ENCODE measurements at regions not wholly inside any gene's neighbourhood (a gene's known extent, or its start where the extent isn't known, plus 50 kb on each side); places are given as distances from the start of the nearest gene placed in this dataset.

DNA sequence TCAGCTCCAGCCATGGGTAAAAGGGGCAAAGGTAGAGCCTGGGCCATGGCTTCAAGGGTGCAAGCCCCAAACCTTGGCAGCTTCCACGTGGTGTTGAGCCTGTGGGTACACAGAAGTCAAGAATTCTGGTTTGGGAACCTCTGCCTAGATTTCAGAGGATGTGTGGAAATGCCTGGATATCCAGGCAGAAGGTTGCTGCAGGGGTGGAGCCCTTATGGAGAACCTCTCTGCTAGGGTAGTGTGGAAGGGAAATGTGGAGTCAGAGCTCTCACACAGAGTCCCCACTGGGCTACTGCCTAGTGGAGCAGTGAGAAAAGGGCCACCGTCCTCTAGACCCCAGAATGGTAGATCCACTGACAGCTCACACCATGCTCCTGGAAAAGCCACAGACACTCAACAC lies 117.1 kb downstream of the NREP start:
- Histone ChIP-seq H3K9me3 (ENCODE audit: low read length) (no peaks in the 10 kb centered on the region), H3K36me3 (ENCODE audit: insufficient read depth, low read length) (no peaks in the 10 kb centered on the region), H3K27me3 (ENCODE audit: insufficient read depth, low read length, poor library complexity, severe bottlenecking) (no peaks in the 10 kb centered on the region), H3K4me1 (ENCODE audit: insufficient read depth, low read length) (no peaks in the 10 kb centered on the region), H3K27ac (ENCODE audit: low read depth, low read length) (no peak overlapping the region), H3K4me3 (ENCODE audit: low read length) (no peak overlapping the region)
- H3K27me3 Mint-ChIP-seq, result peaks cover 3 to 8% of the 10 kb centered on the region in 2 donors
- CTCF ChIA-PET, result no interaction called here
- H3K36me3 Mint-ChIP-seq, result peaks cover 0 to 2% (median 0%) of the 10 kb centered on the region in 3 donors
- no peak for DNase-seq
- H3K27ac Mint-ChIP-seq, result no peak overlapping the region
- H3K4me3 Mint-ChIP-seq, result no peak overlapping the region
- POLR2A ChIA-PET, result no interaction called here
- no peaks in the 10 kb centered on the region for H3K4me1 Mint-ChIP-seq
- peaks cover 9 to 13% (median 12%) of the 10 kb centered on the region in 5 donors for H3K9me3 Mint-ChIP-seq

DNA sequence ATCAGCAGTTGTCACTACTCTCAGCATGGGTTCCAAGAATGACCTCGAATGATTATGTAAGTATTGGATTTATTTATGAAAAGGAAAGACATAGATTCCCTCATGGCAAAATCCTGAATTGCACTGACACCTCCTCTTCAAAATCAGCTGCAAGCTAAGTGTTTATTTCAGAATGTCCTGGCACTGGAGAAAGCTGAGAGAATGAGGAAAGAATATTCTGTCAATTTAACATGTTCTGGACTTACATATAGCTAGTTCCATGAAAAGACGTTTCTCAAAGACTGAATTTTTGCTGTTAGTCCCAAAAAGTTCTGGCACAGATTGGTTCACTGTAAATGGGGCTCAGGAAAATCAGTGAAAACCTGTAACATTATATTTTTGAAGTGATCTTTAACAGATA lies 120.3 kb downstream of the NREP start:
- Mint-ChIP-seq H3K36me3 (peaks cover 0 to 2% (median 0%) of the 10 kb centered on the region in 3 donors), H3K4me1 (no peaks in the 10 kb centered on the region), H3K27ac (no peak overlapping the region), H3K9me3 (peaks cover 9 to 13% (median 12%) of the 10 kb centered on the region in 5 donors), H3K4me3 (no peak overlapping the region), H3K27me3 (peaks cover 3 to 6% of the 10 kb centered on the region in 2 donors)
- H3K27ac ChIP-seq (ENCODE audit: low read depth, low read length), result no peak overlapping the region
- DNase-seq, result no peak
- H3K4me1 ChIP-seq (ENCODE audit: insufficient read depth, low read length), result no peaks in the 10 kb centered on the region
- H3K4me3 ChIP-seq (ENCODE audit: low read length), result no peak overlapping the region
- H3K27me3 ChIP-seq (ENCODE audit: insufficient read depth, low read length, poor library complexity, severe bottlenecking), result no peaks in the 10 kb centered on the region
- H3K9me3 ChIP-seq (ENCODE audit: low read length), result no peaks in the 10 kb centered on the region
- H3K36me3 ChIP-seq (ENCODE audit: insufficient read depth, low read length), result no peaks in the 10 kb centered on the region
- POLR2A ChIA-PET, result no interaction called here
- CTCF ChIA-PET, result no interaction called here

DNA sequence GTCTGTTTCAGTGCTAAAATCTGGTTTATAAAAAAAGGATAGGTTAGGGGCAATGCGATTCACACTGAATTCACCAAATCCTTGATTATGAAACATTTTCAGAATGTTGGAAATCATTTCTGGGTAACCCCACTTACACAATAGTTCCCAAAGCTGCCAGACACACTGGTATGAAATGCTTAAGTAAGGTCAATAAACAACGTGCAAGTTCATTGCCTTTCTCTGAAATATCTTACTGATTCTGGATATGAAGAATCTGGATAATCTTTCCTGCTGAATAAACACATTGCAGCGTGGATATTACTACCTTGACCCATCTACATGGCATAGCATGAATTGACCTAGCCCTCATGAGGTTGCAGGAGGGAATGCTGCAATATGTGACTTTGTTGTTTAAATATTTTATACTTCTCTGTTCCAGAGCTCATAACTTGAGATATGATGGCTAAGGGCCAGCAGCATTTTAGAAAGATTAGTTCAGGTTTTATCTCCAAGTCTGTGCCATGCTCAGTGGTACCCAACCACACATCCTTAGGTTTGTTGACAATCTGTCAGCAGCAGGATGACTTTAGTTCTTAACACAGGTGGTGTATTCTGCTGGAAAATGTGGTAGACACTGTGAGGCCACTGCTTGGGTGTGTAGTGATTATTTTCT lies 121.0 kb downstream of the NREP start:
- Mint-ChIP-seq H3K4me3 (no peak overlapping the region), H3K27ac (no peak overlapping the region), H3K36me3 (peaks cover 0 to 2% (median 0%) of the 10 kb centered on the region in 3 donors), H3K9me3 (peaks cover 9 to 13% (median 12%) of the 10 kb centered on the region in 5 donors), H3K27me3 (peaks cover 3 to 6% of the 10 kb centered on the region in 2 donors), H3K4me1 (no peaks in the 10 kb centered on the region)
- no peak for DNase-seq
- Histone ChIP-seq H3K4me3 (ENCODE audit: low read length) (no peak overlapping the region), H3K36me3 (ENCODE audit: insufficient read depth, low read length) (no peaks in the 10 kb centered on the region), H3K27me3 (ENCODE audit: insufficient read depth, low read length, poor library complexity, severe bottlenecking) (no peaks in the 10 kb centered on the region), H3K27ac (ENCODE audit: low read depth, low read length) (no peak overlapping the region), H3K4me1 (ENCODE audit: insufficient read depth, low read length) (no peaks in the 10 kb centered on the region), H3K9me3 (ENCODE audit: low read length) (no peaks in the 10 kb centered on the region)
- CTCF ChIA-PET, result no interaction called here
- POLR2A ChIA-PET, result no interaction called here

DNA sequence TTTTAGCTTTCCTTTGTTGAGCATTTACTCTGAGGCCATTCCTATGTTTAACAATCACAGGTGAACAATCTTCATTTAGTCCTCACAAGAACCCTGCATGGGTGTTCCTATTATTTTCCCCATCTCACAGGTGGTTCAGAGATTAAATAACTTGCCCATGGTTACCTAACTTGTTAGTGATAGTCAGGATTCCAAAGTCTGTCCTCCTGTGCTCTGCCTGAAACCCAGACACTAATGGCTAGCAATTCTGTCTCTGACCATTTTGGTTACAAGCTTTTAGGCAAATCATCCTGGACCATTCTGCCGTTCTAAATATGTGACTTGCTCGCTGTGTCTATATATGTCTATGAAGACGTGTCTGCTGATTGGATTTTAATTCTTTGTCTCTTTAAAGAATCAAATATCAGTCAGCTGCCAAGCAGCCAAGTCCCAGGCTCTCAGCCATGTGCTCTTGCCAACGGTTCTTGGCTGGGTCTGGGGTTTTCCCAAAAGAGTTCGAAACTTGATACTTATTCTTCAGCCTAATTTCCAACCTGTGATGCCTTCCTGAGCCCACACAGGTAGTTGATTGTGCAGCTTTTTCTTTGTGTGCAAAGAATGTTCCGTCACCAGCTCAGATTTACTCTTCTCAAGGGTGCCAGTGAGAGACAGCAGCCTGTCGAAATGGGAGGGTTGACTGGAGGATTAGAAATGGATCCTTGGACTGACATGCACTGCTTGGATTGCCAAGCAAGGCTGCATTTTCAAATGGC lies 121.7 kb downstream of the NREP start:
- CTCF ChIA-PET, result no interaction called here
- Histone ChIP-seq H3K9me3 (ENCODE audit: low read length) (no peaks in the 10 kb centered on the region), H3K27me3 (ENCODE audit: insufficient read depth, low read length, poor library complexity, severe bottlenecking) (no peaks in the 10 kb centered on the region), H3K4me3 (ENCODE audit: low read length) (no peak overlapping the region), H3K27ac (ENCODE audit: low read depth, low read length) (no peak overlapping the region), H3K36me3 (ENCODE audit: insufficient read depth, low read length) (no peaks in the 10 kb centered on the region), H3K4me1 (ENCODE audit: insufficient read depth, low read length) (no peaks in the 10 kb centered on the region)
- DNase-seq, result no peak
- Mint-ChIP-seq H3K4me3 (no peak overlapping the region), H3K9me3 (peaks cover 9 to 13% (median 12%) of the 10 kb centered on the region in 5 donors), H3K4me1 (no peaks in the 10 kb centered on the region), H3K27me3 (peaks cover 0 to 3% of the 10 kb centered on the region in 2 donors), H3K27ac (no peak overlapping the region), H3K36me3 (peaks cover 0 to 2% (median 0%) of the 10 kb centered on the region in 3 donors)
- POLR2A ChIA-PET, result no interaction called here

DNA sequence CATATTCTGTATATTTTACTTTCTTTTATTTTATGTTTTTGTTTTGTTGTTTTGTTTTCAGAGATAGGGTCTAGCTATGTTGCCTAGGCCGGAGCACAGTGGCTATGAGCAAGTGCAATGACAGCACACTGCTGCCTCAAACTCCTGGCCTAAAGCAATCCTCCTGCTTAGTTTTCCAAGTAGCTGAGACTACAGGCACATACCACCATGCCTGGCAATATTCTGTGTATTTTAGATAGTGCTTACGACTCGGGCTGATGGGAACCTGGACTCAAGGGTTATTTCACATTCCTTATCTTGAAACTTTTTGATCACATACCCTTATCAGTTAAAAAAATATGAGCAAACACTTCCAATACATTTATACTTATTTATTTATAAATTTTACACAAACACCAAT lies 119.0 kb upstream of the STARD4 start:
- Mint-ChIP-seq H3K9me3 (peaks cover 0 to 3% (median under 1%) of the 10 kb centered on the region in 5 donors), H3K4me1 (no peaks in the 10 kb centered on the region), H3K27me3 (peaks cover 2 to 7% of the 10 kb centered on the region in 2 donors), H3K36me3 (peaks cover 0 to 1% (median 0%) of the 10 kb centered on the region in 3 donors), H3K27ac (no peak overlapping the region), H3K4me3 (no peak overlapping the region)
- ChIA-PET CTCF (no interaction called here), POLR2A (no interaction called here)
- DNase-seq, result no peak
- no peaks in the 10 kb centered on the region for H3K9me3 ChIP-seq (ENCODE audit: low read length)
- no peak overlapping the region for H3K27ac ChIP-seq (ENCODE audit: low read depth, low read length)
- no peaks in the 10 kb centered on the region for H3K36me3 ChIP-seq (ENCODE audit: insufficient read depth, low read length)
- H3K27me3 ChIP-seq (ENCODE audit: insufficient read depth, low read length, poor library complexity, severe bottlenecking), result no peaks in the 10 kb centered on the region
- no peaks in the 10 kb centered on the region for H3K4me1 ChIP-seq (ENCODE audit: insufficient read depth, low read length)
- H3K4me3 ChIP-seq (ENCODE audit: low read length), result no peak overlapping the region

DNA sequence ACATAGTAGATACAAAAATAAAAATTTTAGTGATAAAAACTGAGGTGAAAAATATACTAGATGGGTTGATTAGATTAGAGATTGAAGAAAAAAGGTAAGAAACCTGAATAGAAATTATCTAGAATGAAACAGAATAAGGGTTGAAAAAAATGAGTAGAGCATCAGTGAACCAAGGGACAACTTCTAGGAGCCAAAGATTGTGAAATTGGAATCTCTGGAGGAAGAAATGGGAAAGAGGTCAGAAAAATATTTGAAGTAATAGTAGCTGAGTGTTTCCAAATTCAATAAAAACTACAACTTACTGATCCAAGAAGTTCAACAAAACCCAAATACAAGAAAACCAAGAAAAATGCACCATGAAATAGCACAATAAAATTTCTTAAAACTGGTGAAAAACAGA lies 116.6 kb upstream of the STARD4 start:
- Mint-ChIP-seq H3K36me3 (peaks cover 0 to 1% (median 0%) of the 10 kb centered on the region in 3 donors), H3K4me1 (no peaks in the 10 kb centered on the region), H3K27ac (no peak overlapping the region), H3K27me3 (peaks cover 0 to 11% of the 10 kb centered on the region in 2 donors), H3K4me3 (no peak overlapping the region), H3K9me3 (peaks cover 0 to 4% (median 3%) of the 10 kb centered on the region in 5 donors)
- H3K4me1 ChIP-seq (ENCODE audit: insufficient read depth, low read length), result no peaks in the 10 kb centered on the region
- H3K4me3 ChIP-seq (ENCODE audit: low read length), result no peak overlapping the region
- H3K27me3 ChIP-seq (ENCODE audit: insufficient read depth, low read length, poor library complexity, severe bottlenecking), result no peaks in the 10 kb centered on the region
- H3K27ac ChIP-seq (ENCODE audit: low read depth, low read length), result no peak overlapping the region
- H3K9me3 ChIP-seq (ENCODE audit: low read length), result no peaks in the 10 kb centered on the region
- ChIA-PET CTCF (no interaction called here), POLR2A (no interaction called here)
- no peaks in the 10 kb centered on the region for H3K36me3 ChIP-seq (ENCODE audit: insufficient read depth, low read length)
- no peak for DNase-seq

DNA sequence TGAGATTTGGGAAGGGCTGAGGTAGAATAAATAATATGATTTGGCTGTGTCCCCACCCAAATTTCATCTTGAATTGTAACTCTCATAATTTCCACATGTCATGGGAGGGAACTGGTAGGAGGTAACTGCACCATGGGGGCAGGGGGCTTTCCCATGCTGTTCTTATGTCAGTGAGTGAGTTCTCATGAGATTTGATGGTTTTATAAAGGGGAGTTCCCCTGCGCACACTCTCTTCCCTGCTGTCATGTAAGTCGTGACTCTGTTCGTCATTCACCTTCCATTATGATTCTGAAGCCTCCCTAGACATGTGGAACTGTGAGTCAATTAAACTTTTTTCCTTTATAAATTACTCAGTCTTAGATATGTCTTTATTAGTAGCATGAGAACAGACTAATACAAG lies 115.5 kb upstream of the STARD4 start:
- CTCF ChIA-PET, result no interaction called here
- H3K27me3 Mint-ChIP-seq, result peaks cover 0 to 14% of the 10 kb centered on the region in 2 donors
- no peak overlapping the region for H3K4me3 Mint-ChIP-seq
- Histone ChIP-seq H3K27ac (ENCODE audit: low read depth, low read length) (no peak overlapping the region), H3K4me1 (ENCODE audit: insufficient read depth, low read length) (no peaks in the 10 kb centered on the region), H3K4me3 (ENCODE audit: low read length) (no peak overlapping the region), H3K9me3 (ENCODE audit: low read length) (no peaks in the 10 kb centered on the region), H3K36me3 (ENCODE audit: insufficient read depth, low read length) (no peaks in the 10 kb centered on the region), H3K27me3 (ENCODE audit: insufficient read depth, low read length, poor library complexity, severe bottlenecking) (no peaks in the 10 kb centered on the region)
- POLR2A ChIA-PET, result no interaction called here
- no peak overlapping the region for H3K27ac Mint-ChIP-seq
- DNase-seq, result no peak
- peaks cover 0 to 1% (median 0%) of the 10 kb centered on the region in 3 donors for H3K36me3 Mint-ChIP-seq
- H3K9me3 Mint-ChIP-seq, result peaks cover 0 to 4% (median 3%) of the 10 kb centered on the region in 5 donors
- no peaks in the 10 kb centered on the region for H3K4me1 Mint-ChIP-seq

DNA sequence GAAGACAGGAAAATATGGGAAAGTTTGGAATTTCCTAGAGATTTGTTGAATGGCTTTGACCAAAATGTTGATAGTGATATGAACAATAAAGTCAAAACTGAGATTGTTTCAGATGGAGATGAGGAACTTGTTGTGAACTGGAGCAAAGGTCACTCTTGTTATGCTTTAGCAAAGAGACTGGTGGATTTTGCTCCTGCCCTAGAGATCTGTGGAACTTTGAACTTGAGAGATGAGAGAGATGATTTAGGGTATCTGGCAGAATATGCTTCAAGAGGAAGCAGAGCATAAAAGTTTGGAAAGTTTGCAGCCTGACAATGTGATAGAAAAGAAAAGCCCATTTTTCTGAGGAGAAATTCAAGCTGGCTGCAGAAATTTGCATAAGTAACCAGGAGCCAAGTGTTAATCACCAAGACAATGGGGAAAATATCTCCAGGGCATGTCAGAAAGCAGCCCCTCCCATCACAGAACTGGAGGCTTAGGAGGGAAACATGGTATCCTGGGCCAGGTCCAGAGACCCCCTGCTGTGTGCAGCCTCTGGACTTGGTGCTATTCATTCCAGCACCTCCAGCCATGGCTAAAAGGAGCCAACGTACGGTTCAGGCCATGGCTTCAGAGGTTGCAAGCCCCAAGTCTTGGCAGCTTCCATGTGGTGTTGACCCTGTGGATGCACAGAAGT lies 114.3 kb upstream of the STARD4 start:
- no peak for DNase-seq
- no peaks in the 10 kb centered on the region for H3K9me3 ChIP-seq (ENCODE audit: low read length)
- no peaks in the 10 kb centered on the region for H3K36me3 ChIP-seq (ENCODE audit: insufficient read depth, low read length)
- peaks cover 0 to 1% (median 0%) of the 10 kb centered on the region in 3 donors for H3K36me3 Mint-ChIP-seq
- no peak overlapping the region for H3K27ac Mint-ChIP-seq
- ChIA-PET POLR2A (no interaction called here), CTCF (no interaction called here)
- H3K4me3 Mint-ChIP-seq, result no peak overlapping the region
- no peaks in the 10 kb centered on the region for H3K4me1 ChIP-seq (ENCODE audit: insufficient read depth, low read length)
- H3K27me3 Mint-ChIP-seq, result peaks cover 0 to 14% of the 10 kb centered on the region in 2 donors
- peaks cover 0 to 4% (median 3%) of the 10 kb centered on the region in 5 donors for H3K9me3 Mint-ChIP-seq
- no peaks in the 10 kb centered on the region for H3K4me1 Mint-ChIP-seq
- H3K27me3 ChIP-seq (ENCODE audit: insufficient read depth, low read length, poor library complexity, severe bottlenecking), result no peaks in the 10 kb centered on the region
- H3K27ac ChIP-seq (ENCODE audit: low read depth, low read length), result no peak overlapping the region
- no peak overlapping the region for H3K4me3 ChIP-seq (ENCODE audit: low read length)
